Upper lobe of left lung (tissue), 6 donors: ENCODE measurements at regions not wholly inside any gene's neighbourhood (a gene's known extent, or its start where the extent isn't known, plus 50 kb on each side); places are given as distances from the start of the nearest gene placed in this dataset.

Source experiments
- ATAC-seq, 2 donors: fragments of 200-7000 bp; cut with Tn5 transposase; one replicate each; pipeline ENCODE4 v1.9.1; 2022; ENCODE audit warnings: mild to moderate bottlenecking in 2 of 2, moderate library complexity in 2 of 2; ENCODE audit not compliant: low FRiP score in 2 of 2
- DNase-seq, 2 donors: peaks; one replicate each; pipeline ENCODE4 v3.0.0-alpha.2; 2019 to 2020
- H3K27ac ChIP-seq, 4 donors: fragments of 200-600 bp; sonication (generic); one replicate each; pipeline ENCODE4 v1.5.1; 2016 to 2019
- H3K27me3 ChIP-seq, 4 donors: fragments of 200-600 bp; sonication (generic); one replicate each; pipeline ENCODE4 v1.5.1; 2017 to 2019
- H3K36me3 ChIP-seq, 4 donors: fragments of 200-600 bp; sonication (generic); one replicate each; pipeline ENCODE4 v1.5.1; 2016 to 2019
- H3K4me1 ChIP-seq, 4 donors: fragments of 200-600 bp; sonication (generic); one replicate each; pipeline ENCODE4 v1.5.1; 2018 to 2019
- H3K4me3 ChIP-seq, 4 donors: fragments of 200-600 bp; sonication (generic); one replicate each; pipeline ENCODE4 v1.5.1; 2017 to 2019; ENCODE audit warnings: mild to moderate bottlenecking in 2 of 4, moderate library complexity in 1 of 4
- H3K9me3 ChIP-seq, 4 donors: fragments of 200-600 bp; sonication (generic); one replicate each; pipeline ENCODE4 v1.5.1; 2018 to 2019
- CTCF ChIP-seq, 6 experiments: fragments of 450-650 bp in 4 of 6; fragments of 200-600 bp in 2 of 6; sonication (generic) in 2 of 6; IDR thresholded peaks; one replicate each; pipeline ENCODE4 v1.5.1; 2016 to 2019; ENCODE audit warnings: antibody characterized with exemption in 6 of 6
- EP300 ChIP-seq, 4 donors: sonication (generic); formaldehyde crosslinking; IDR thresholded peaks; one replicate each; pipeline ENCODE4 v1.5.1; 2017; ENCODE audit warnings: antibody characterized with exemption in 4 of 4, control low read depth in 2 of 4
- POLR2A ChIP-seq, 4 donors: fragments of 450-650 bp; IDR thresholded peaks; one replicate each; pipeline ENCODE4 v1.5.1; 2016 to 2017; ENCODE audit warnings: antibody characterized with exemption in 4 of 4, mild to moderate bottlenecking in 2 of 4
- POLR2AphosphoS5 ChIP-seq, 2 donors: sonication (generic); formaldehyde crosslinking; IDR thresholded peaks; one replicate each; pipeline ENCODE4 v1.5.1; 2017; ENCODE audit warnings: antibody characterized with exemption in 2 of 2
- WGBS, 2 donors: methylation state at CpG; one replicate each; pipeline ENCODE4 v1.1.5; 2017 to 2018; 5-methylcytosine and 5-hydroxymethylcytosine counted together
- donor health status: DM: no; HTN: no; CAD: no; lungs with moderate emphysema.
- donor health status: DM: no; HTN: yes; CAD: no; lungs with severe emphysema.

- Histone ChIP-seq H3K27ac (no peak overlapping the region), H3K4me3 (peak overlapping the region in 1 of 4 donors; percentile 19), H3K27me3 (no peaks in the 10 kb centered on the region), H3K9me3 (peaks cover 0 to under 1% (median 0%) of the 10 kb centered on the region in 4 donors), H3K36me3 (no peaks in the 10 kb centered on the region), H3K4me1 (no peaks in the 10 kb centered on the region)
- no peak for ATAC-seq
- no peak for TF ChIP-seq POLR2AphosphoS5 (IDR thresholded peaks at IDR 0.05)
- no peak for TF ChIP-seq POLR2A (IDR thresholded peaks at IDR 0.05)
- no peak for TF ChIP-seq EP300 (IDR thresholded peaks at IDR 0.05)
- no peak for TF ChIP-seq CTCF (IDR thresholded peaks at IDR 0.05)
- 75 to 80% methylated on average over 13 of the region's 13 CpGs for WGBS, 2 donors
- no peak for DNase-seq
Measured at GRCh38 chr3:143201870-143202752, 82.5 kb downstream of the CHST2 start.

GRCh38 chr3:143203142-143203541, 83.6 kb downstream of the CHST2 start:
- Histone ChIP-seq H3K36me3 (no peaks in the 10 kb centered on the region), H3K4me3 (no peak overlapping the region), H3K9me3 (no peaks in the 10 kb centered on the region), H3K27me3 (no peaks in the 10 kb centered on the region), H3K27ac (no peak overlapping the region), H3K4me1 (no peaks in the 10 kb centered on the region)
- 63 to 68% methylated on average over 3 of the region's 3 CpGs for WGBS, 2 donors
- TF ChIP-seq CTCF (IDR thresholded peaks at IDR 0.05) (no peak), POLR2AphosphoS5 (IDR thresholded peaks at IDR 0.05) (no peak), POLR2A (IDR thresholded peaks at IDR 0.05) (no peak), EP300 (IDR thresholded peaks at IDR 0.05) (no peak)
- DNase-seq: no peak
- ATAC-seq: no peak

GRCh38 chr3:143203848-143204247, 84.3 kb downstream of the CHST2 start:
- TF ChIP-seq EP300 (IDR thresholded peaks at IDR 0.05) (no peak), CTCF (IDR thresholded peaks at IDR 0.05) (no peak), POLR2A (IDR thresholded peaks at IDR 0.05) (no peak), POLR2AphosphoS5 (IDR thresholded peaks at IDR 0.05) (no peak)
- no peak for DNase-seq
- 76 to 97% methylated on average over 3 of the region's 3 CpGs for WGBS, 2 donors
- Histone ChIP-seq H3K27ac (no peak overlapping the region), H3K4me3 (no peak overlapping the region), H3K36me3 (no peaks in the 10 kb centered on the region), H3K4me1 (no peaks in the 10 kb centered on the region), H3K9me3 (no peaks in the 10 kb centered on the region), H3K27me3 (no peaks in the 10 kb centered on the region)
- no peak for ATAC-seq

GRCh38 chr3:143206955-143207337, 87.4 kb downstream of the CHST2 start:
- no peak overlapping the region for H3K4me3 ChIP-seq
- no peak for ATAC-seq
- H3K27ac ChIP-seq: no peak overlapping the region
- WGBS, 2 donors: 75 to 87% methylated on average over 4 of the region's 4 CpGs
- no peak for DNase-seq
- no peaks in the 10 kb centered on the region for H3K27me3 ChIP-seq
- H3K9me3 ChIP-seq: no peaks in the 10 kb centered on the region
- H3K36me3 ChIP-seq: no peaks in the 10 kb centered on the region
- no peak for TF ChIP-seq POLR2A (IDR thresholded peaks at IDR 0.05)
- no peaks in the 10 kb centered on the region for H3K4me1 ChIP-seq

GRCh38 chr3:143207338-143207961, 87.9 kb downstream of the CHST2 start:
- H3K27me3 ChIP-seq: no peaks in the 10 kb centered on the region
- no peak for ATAC-seq
- no peak for DNase-seq
- no peaks in the 10 kb centered on the region for H3K36me3 ChIP-seq
- no peak for TF ChIP-seq CTCF (IDR thresholded peaks at IDR 0.05)
- no peak for TF ChIP-seq POLR2AphosphoS5 (IDR thresholded peaks at IDR 0.05)
- TF ChIP-seq POLR2A (IDR thresholded peaks at IDR 0.05): no peak
- no peak for TF ChIP-seq EP300 (IDR thresholded peaks at IDR 0.05)
- H3K4me3 ChIP-seq: no peak overlapping the region
- H3K9me3 ChIP-seq: no peaks in the 10 kb centered on the region
- no peaks in the 10 kb centered on the region for H3K4me1 ChIP-seq
- 89 to 97% methylated on average over 1 of the region's 1 CpG for WGBS, 2 donors
- no peak overlapping the region for H3K27ac ChIP-seq
